ENCODE measurements at regions not wholly inside any gene's neighbourhood (a gene's known extent, or its start where the extent isn't known, plus 50 kb on each side); places are given as distances from the start of the nearest gene placed in this dataset.

DNA sequence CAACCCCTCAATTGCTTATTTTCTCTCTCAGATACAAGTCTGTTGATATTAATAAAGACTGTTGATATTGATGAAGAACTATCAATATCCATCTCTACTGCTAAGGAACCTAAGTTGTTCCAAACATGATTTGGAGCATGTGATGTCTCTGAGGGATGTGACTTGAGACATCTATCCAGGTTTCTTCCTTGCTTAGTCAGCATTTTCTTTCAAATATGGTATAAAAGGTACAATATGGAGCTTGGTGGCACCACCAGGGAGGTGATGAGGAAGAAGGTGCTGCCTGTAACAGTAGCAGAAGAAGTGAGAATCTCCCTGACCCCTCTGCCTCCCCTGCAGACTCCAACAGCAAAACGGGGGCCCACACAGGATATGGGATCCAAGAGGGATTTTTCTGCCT lies 329.0 kb downstream of the MAF start (continued):
- TF ChIP-seq, protein P1, sequence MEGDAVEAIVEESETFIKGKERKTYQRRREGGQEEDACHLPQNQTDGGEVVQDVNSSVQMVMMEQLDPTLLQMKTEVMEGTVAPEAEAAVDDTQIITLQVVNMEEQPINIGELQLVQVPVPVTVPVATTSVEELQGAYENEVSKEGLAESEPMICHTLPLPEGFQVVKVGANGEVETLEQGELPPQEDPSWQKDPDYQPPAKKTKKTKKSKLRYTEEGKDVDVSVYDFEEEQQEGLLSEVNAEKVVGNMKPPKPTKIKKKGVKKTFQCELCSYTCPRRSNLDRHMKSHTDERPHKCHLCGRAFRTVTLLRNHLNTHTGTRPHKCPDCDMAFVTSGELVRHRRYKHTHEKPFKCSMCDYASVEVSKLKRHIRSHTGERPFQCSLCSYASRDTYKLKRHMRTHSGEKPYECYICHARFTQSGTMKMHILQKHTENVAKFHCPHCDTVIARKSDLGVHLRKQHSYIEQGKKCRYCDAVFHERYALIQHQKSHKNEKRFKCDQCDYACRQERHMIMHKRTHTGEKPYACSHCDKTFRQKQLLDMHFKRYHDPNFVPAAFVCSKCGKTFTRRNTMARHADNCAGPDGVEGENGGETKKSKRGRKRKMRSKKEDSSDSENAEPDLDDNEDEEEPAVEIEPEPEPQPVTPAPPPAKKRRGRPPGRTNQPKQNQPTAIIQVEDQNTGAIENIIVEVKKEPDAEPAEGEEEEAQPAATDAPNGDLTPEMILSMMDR (conservative IDR thresholded peaks at IDR 0.05; ENCODE audit: low read depth in 2 of 2), result no peak
- TF ChIP-seq ZNF331 (CRISPR knock-in tag; IDR thresholded peaks at IDR 0.05; ENCODE audit: low read depth), result no peak
- no peak for TF ChIP-seq EZH2phosphoT487 (IDR thresholded peaks at IDR 0.05; ENCODE audit: unreplicated experiment)
- no peak for TF ChIP-seq JUNB (IDR thresholded peaks at IDR 0.05; ENCODE audit: unreplicated experiment)
- TF ChIP-seq REST (IDR thresholded peaks at IDR 0.05; ENCODE audit: unreplicated experiment), result no peak
- no peak for TF ChIP-seq CREB1 (CRISPR knock-in tag; IDR thresholded peaks at IDR 0.05; ENCODE audit: low read depth)

- Histone ChIP-seq H3K4me2 (no peak overlapping the region), H3K4me1 (ENCODE audit: insufficient read depth) (0 out of 2 replicates have a peak, but pooled peaks cover 7% of the 10 kb centered on the region), H3K36me3 (ENCODE audit: insufficient read depth) (no peaks in the 10 kb centered on the region), H3F3A (replicated peaks; ENCODE audit: low read depth) (no peaks in the 10 kb centered on the region), H3K27me3 (ENCODE audit: insufficient read depth) (no peaks in the 10 kb centered on the region), H3K27ac (ENCODE audit: low read depth) (no peak overlapping the region), H3K9me2 (ENCODE audit: insufficient read depth) (peaks cover 31% of the 10 kb centered on the region), H3K4me3 (no peak overlapping the region), H2AFZ (no peak overlapping the region), H4K20me1 (replicated peaks; ENCODE audit: insufficient read depth) (no peaks in the 10 kb centered on the region), H3K79me2 (replicated peaks; ENCODE audit: insufficient read depth) (no peaks in the 10 kb centered on the region)
- no peak overlapping the region for H3K27ac Mint-ChIP-seq
- no peaks in the 10 kb centered on the region for H3K36me3 Mint-ChIP-seq (ENCODE audit: low read depth)
- peaks cover 4% of the 10 kb centered on the region for H3K27me3 Mint-ChIP-seq (ENCODE audit: insufficient read depth, low read depth, poor library complexity)
- peaks cover 22% of the 10 kb centered on the region for H3K4me1 Mint-ChIP-seq
- ATAC-seq (no peak), DNase-seq (ENCODE audit: low spot score) (no peak)
- H3K9me3 Mint-ChIP-seq, result no peaks in the 10 kb centered on the region
- H3K4me3 Mint-ChIP-seq, result no peak overlapping the region
- TF ChIP-seq CREB1 (CRISPR knock-in tag; IDR thresholded peaks at IDR 0.05; ENCODE audit: low read depth) (no peak), NANOG (IDR thresholded peaks at IDR 0.05; ENCODE audit: borderline replicate concordance) (no peak), REST (IDR thresholded peaks at IDR 0.05; ENCODE audit: unreplicated experiment) (no peak), EZH2phosphoT487 (IDR thresholded peaks at IDR 0.05; ENCODE audit: unreplicated experiment) (no peak), POLR2AphosphoS5 (IDR thresholded peaks at IDR 0.05; ENCODE audit: low read depth) (no peak), STAT1 (IDR thresholded peaks at IDR 0.05; ENCODE audit: unreplicated experiment) (no peak), ZNF114 (CRISPR knock-in tag; IDR thresholded peaks at IDR 0.05) (no peak), EZH2 (IDR thresholded peaks at IDR 0.05; ENCODE audit: low read depth, unreplicated experiment) (no peak), JUNB (IDR thresholded peaks at IDR 0.05; ENCODE audit: unreplicated experiment) (no peak)
- TF ChIP-seq, protein P1 (conservative IDR thresholded peaks at IDR 0.05; ENCODE audit: low read depth in 2 of 2), result no peak
- TF ChIP-seq, protein P2, sequence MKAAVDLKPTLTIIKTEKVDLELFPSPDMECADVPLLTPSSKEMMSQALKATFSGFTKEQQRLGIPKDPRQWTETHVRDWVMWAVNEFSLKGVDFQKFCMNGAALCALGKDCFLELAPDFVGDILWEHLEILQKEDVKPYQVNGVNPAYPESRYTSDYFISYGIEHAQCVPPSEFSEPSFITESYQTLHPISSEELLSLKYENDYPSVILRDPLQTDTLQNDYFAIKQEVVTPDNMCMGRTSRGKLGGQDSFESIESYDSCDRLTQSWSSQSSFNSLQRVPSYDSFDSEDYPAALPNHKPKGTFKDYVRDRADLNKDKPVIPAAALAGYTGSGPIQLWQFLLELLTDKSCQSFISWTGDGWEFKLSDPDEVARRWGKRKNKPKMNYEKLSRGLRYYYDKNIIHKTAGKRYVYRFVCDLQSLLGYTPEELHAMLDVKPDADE (IDR thresholded peaks at IDR 0.05), result no peak
These were observed 330.5 kb downstream of the MAF start for GRCh38 chr16:79270011-79270410.
